ENCODE measurements at regions not wholly inside any gene's neighbourhood (a gene's known extent, or its start where the extent isn't known, plus 50 kb on each side); places are given as distances from the start of the nearest gene placed in this dataset.
A peak's percentile ranks its signal among the peaks of the same experiment; 100 is the strongest.

GRCh38 chr13:23990455-23990854, 93.2 kb upstream of the C1QTNF9B start:
- H3K4me3 ChIP-seq, result no peak overlapping the region
- H3K36me3 ChIP-seq (ENCODE audit: control insufficient read depth in 4 of 4, insufficient read depth in 4 of 4, low read length in 4 of 4), result no peaks in the 10 kb centered on the region
- 81 to 88% methylated on average over 2 of the region's 2 CpGs for WGBS, 2 donors
- ATAC-seq (ENCODE audit: insufficient read depth, low FRiP score), result no peak
- peaks cover 0 to 37% (median 10%) of the 10 kb centered on the region in 5 donors for H3K4me1 ChIP-seq (ENCODE audit: control insufficient read depth in 5 of 5, insufficient read depth in 5 of 5, low read length in 5 of 5)
- DNase-seq, result no peak
- no peaks in the 10 kb centered on the region for H3K27me3 ChIP-seq (ENCODE audit: control insufficient read depth in 3 of 3, insufficient read depth in 3 of 3, low read length in 2 of 3)
- H3K9me3 ChIP-seq (ENCODE audit: control insufficient read depth in 4 of 4, insufficient read depth in 3 of 4, low read length in 3 of 4), result no peaks in the 10 kb centered on the region
- no peak overlapping the region for H3K27ac ChIP-seq (ENCODE audit: low read depth in 1 of 2, low read length in 1 of 2)
- H3K9ac ChIP-seq (ENCODE audit: insufficient read depth in 1 of 2, low read length in 2 of 2), result no peak overlapping the region
- no peak for TF ChIP-seq CTCF (IDR thresholded peaks at IDR 0.05; ENCODE audit: control extremely low read depth, extremely low read depth)

GRCh38 chr13:23991119-23991518, 93.8 kb upstream of the C1QTNF9B start:
- no peak overlapping the region for H3K4me3 ChIP-seq
- H3K9ac ChIP-seq (ENCODE audit: insufficient read depth in 1 of 2, low read length in 2 of 2), result no peak overlapping the region
- 90 to 93% methylated on average over 3 of the region's 3 CpGs for WGBS, 2 donors
- H3K27me3 ChIP-seq (ENCODE audit: control insufficient read depth in 3 of 3, insufficient read depth in 3 of 3, low read length in 2 of 3), result no peaks in the 10 kb centered on the region
- H3K27ac ChIP-seq (ENCODE audit: low read depth in 1 of 2, low read length in 1 of 2), result no peak overlapping the region
- no peaks in the 10 kb centered on the region for H3K36me3 ChIP-seq (ENCODE audit: control insufficient read depth in 4 of 4, insufficient read depth in 4 of 4, low read length in 4 of 4)
- ATAC-seq (ENCODE audit: insufficient read depth, low FRiP score), result no peak
- no peak for DNase-seq
- H3K4me1 ChIP-seq (ENCODE audit: control insufficient read depth in 5 of 5, insufficient read depth in 5 of 5, low read length in 5 of 5), result peaks cover 0 to 37% (median 9%) of the 10 kb centered on the region in 5 donors
- no peak for TF ChIP-seq CTCF (IDR thresholded peaks at IDR 0.05; ENCODE audit: control extremely low read depth, extremely low read depth)
- H3K9me3 ChIP-seq (ENCODE audit: control insufficient read depth in 4 of 4, insufficient read depth in 3 of 4, low read length in 3 of 4), result no peaks in the 10 kb centered on the region

GRCh38 chr13:23992781-23993679, 95.7 kb upstream of the C1QTNF9B start:
- peaks cover 0 to 21% (median 7%) of the 10 kb centered on the region in 5 donors for H3K4me1 ChIP-seq (ENCODE audit: control insufficient read depth in 5 of 5, insufficient read depth in 5 of 5, low read length in 5 of 5)
- DNase-seq (peak in 1 of 3 donors; percentile 26), ATAC-seq (ENCODE audit: insufficient read depth, low FRiP score) (no peak)
- H3K36me3 ChIP-seq (ENCODE audit: control insufficient read depth in 4 of 4, insufficient read depth in 4 of 4, low read length in 4 of 4), result no peaks in the 10 kb centered on the region
- H3K4me3 ChIP-seq, result no peak overlapping the region
- H3K27ac ChIP-seq (ENCODE audit: low read depth in 1 of 2, low read length in 1 of 2), result no peak overlapping the region
- H3K9me3 ChIP-seq (ENCODE audit: control insufficient read depth in 4 of 4, insufficient read depth in 3 of 4, low read length in 3 of 4), result peaks cover 0 to 6% (median 0%) of the 10 kb centered on the region in 4 donors
- WGBS, 2 donors, result 72 to 78% methylated on average over 12 of the region's 12 CpGs
- no peak overlapping the region for H3K9ac ChIP-seq (ENCODE audit: insufficient read depth in 1 of 2, low read length in 2 of 2)
- no peaks in the 10 kb centered on the region for H3K27me3 ChIP-seq (ENCODE audit: control insufficient read depth in 3 of 3, insufficient read depth in 3 of 3, low read length in 2 of 3)
- TF ChIP-seq CTCF (IDR thresholded peaks at IDR 0.05; ENCODE audit: control extremely low read depth, extremely low read depth), result no peak

Measured in lung (tissue), 11 donors.